Keratinocyte (primary cell): ENCODE measurements at regions not wholly inside any gene's neighbourhood (a gene's known extent, or its start where the extent isn't known, plus 50 kb on each side); places are given as distances from the start of the nearest gene placed in this dataset.

ENCODE experiments used
- EZH2 ChIP-seq: IDR thresholded peaks from one replicate; pipeline ENCODE4 v1.6.1; 2012; ENCODE audit warnings: inconsistent platforms, mild to moderate bottlenecking, low read length, moderate library complexity
- TF ChIP-seq, protein P1 (sequence below), 3 experiments: IDR thresholded peaks in 1 of 3; conservative IDR thresholded peaks in 1 of 3; optimal IDR thresholded peaks in 1 of 3; 2 replicates in 2 of 3; 3 replicates in 1 of 3; pipeline versions ENCODE3 to v1.5.1; 2011; ENCODE audit warnings: low read length in 3 of 3, mild to moderate bottlenecking in 3 of 3, moderate library complexity in 2 of 3, control low read depth in 1 of 3, inconsistent platforms in 1 of 3; ENCODE audit not compliant: insufficient read depth in 2 of 3; ENCODE audit errors: extremely low read depth in 1 of 3

DNA sequence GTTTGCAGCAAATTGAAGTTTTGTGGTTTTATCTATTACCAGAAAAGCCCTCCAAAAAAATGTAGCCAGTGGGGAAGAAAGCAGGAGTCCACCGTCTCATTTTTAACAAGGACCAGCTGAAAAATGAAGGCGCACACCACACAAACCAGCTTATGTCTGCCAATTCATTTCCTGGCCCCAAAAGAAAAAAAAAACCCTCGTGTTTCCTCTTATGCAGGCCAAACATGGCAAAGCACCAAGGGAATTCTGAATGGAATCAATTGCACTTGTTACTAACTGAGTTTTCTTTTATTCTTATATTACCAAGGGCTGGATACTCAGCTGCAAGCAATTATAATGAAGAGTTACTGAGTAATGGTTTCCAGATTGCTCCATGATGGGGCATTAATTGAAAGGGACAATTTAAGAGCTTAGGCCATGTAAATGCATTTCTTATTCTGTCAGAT, 428.3 kb upstream of the NPVF start:
- TF ChIP-seq, protein P1, sequence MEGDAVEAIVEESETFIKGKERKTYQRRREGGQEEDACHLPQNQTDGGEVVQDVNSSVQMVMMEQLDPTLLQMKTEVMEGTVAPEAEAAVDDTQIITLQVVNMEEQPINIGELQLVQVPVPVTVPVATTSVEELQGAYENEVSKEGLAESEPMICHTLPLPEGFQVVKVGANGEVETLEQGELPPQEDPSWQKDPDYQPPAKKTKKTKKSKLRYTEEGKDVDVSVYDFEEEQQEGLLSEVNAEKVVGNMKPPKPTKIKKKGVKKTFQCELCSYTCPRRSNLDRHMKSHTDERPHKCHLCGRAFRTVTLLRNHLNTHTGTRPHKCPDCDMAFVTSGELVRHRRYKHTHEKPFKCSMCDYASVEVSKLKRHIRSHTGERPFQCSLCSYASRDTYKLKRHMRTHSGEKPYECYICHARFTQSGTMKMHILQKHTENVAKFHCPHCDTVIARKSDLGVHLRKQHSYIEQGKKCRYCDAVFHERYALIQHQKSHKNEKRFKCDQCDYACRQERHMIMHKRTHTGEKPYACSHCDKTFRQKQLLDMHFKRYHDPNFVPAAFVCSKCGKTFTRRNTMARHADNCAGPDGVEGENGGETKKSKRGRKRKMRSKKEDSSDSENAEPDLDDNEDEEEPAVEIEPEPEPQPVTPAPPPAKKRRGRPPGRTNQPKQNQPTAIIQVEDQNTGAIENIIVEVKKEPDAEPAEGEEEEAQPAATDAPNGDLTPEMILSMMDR (optimal IDR thresholded peaks at IDR 0.05 in 1 of 3, IDR thresholded peaks at IDR 0.05 in 1 of 3, conservative IDR thresholded peaks at IDR 0.05 in 1 of 3; ENCODE audit: extremely low read depth in 1 of 3, insufficient read depth in 2 of 3, low read length in 3 of 3) = no peak
- no peak for TF ChIP-seq EZH2
